A549 (cell line): ENCODE measurements at regions not wholly inside any gene's neighbourhood (a gene's known extent, or its start where the extent isn't known, plus 50 kb on each side); places are given as distances from the start of the nearest gene placed in this dataset.

ENCODE experiments used
- ATAC-seq, 2 experiments: fragments of 200-7000 bp in 1 of 2; fragments of >200 bp in 1 of 2; cut with Nextera tagmentation in 1 of 2; cut with Tn5 transposase in 1 of 2; 3 replicates each; pipeline versions ENCODE4 v1.8.0 to v1.9.1; 2018 to 2020; ENCODE audit warnings: mild to moderate bottlenecking in 1 of 2, moderate library complexity in 1 of 2
- CTCF ChIA-PET: fragments of 300-600 bp; sonication (Branson Sonifier 250); formaldehyde crosslinking; extraction: SDS; loops from one replicate; lab custom pipeline; 2021; ENCODE audit warnings: antibody characterized with exemption, inconsistent platforms; lab: Yijun Ruan, JAX
- POLR2A ChIA-PET: fragments of 350-600 bp; formaldehyde crosslinking; extraction: SDS; loops from one replicate; lab custom pipeline; 2021; ENCODE audit warnings: antibody characterized with exemption, inconsistent platforms; lab: Yijun Ruan, JAX
- DNase-seq, 2 experiments: peaks; one replicate each; pipeline versions ENCODE4 v3.0.0 to v3.0.0-alpha.2; 2011 to 2016; ENCODE audit warnings: low read depth in 1 of 2, low spot score in 1 of 2
- FAIRE-seq: peaks from 2 replicates; lab custom pipeline; 2011; peaks lifted over from hg19 to GRCh38; lab: Jason Lieb, UNC
- H3K27ac ChIP-seq, 2 experiments: fragments of >200 bp; sonication (Bioruptor Twin); formaldehyde crosslinking; 3 replicates each; pipeline ENCODE4 v1.5.1; 2016 to 2017
- H3K4me1 ChIP-seq: fragments of >200 bp; sonication (Bioruptor Twin); formaldehyde crosslinking; 3 replicates; pipeline ENCODE4 v1.6.1; 2016
- H3K4me2 ChIP-seq: fragments of >200 bp; sonication (Bioruptor Twin); formaldehyde crosslinking; 3 replicates; pipeline ENCODE4 v1.6.1; 2016
- H3K4me3 ChIP-seq: fragments of >200 bp; sonication (Bioruptor Twin); formaldehyde crosslinking; 3 replicates; pipeline ENCODE4 v1.5.1; 2016
- H3K9me3 ChIP-seq: fragments of >200 bp; sonication (Bioruptor Twin); formaldehyde crosslinking; 3 replicates; pipeline ENCODE4 v1.6.1; 2016
- BCL3 ChIP-seq: fragments of >200 bp; sonication (Bioruptor Twin); formaldehyde crosslinking; IDR thresholded peaks from 3 replicates; pipeline ENCODE4 v1.6.1; 2016
- E2F6 ChIP-seq: IDR thresholded peaks from 2 replicates; pipeline ENCODE4 v1.6.1; 2012; ENCODE audit warnings: low read depth, borderline replicate concordance
- EHF ChIP-seq: fragments of 250-450 bp; sonication (Bioruptor Pico); IDR thresholded peaks from 2 replicates; pipeline ENCODE4 v1.5.0; 2020; ENCODE audit warnings: mild to moderate bottlenecking
- EP300 ChIP-seq, 2 experiments: fragments of >200 bp; sonication (Bioruptor Twin); formaldehyde crosslinking; IDR thresholded peaks; 2 replicates in 1 of 2; 3 replicates in 1 of 2; pipeline ENCODE4 v1.6.1; 2016 to 2017
- FOSB ChIP-seq: fragments of 250-450 bp; sonication (Bioruptor Pico); IDR thresholded peaks from 2 replicates; pipeline ENCODE4 v1.5.0; 2020; ENCODE audit warnings: mild to moderate bottlenecking, moderate library complexity
- FOSL2 ChIP-seq, 2 experiments: fragments of 450-650 bp in 1 of 2; fragments of >200 bp in 1 of 2; sonication (Bioruptor Twin) in 1 of 2; formaldehyde crosslinking; IDR thresholded peaks; 2 replicates each; pipeline versions ENCODE4 v1.5.0 to v1.6.1; 2016 to 2020; ENCODE audit warnings: mild to moderate bottlenecking in 1 of 2, moderate library complexity in 1 of 2
- HOXB5 ChIP-seq: fragments of 250-450 bp; sonication (Bioruptor Pico); IDR thresholded peaks from 2 replicates; pipeline ENCODE4 v1.5.0; 2020; ENCODE audit warnings: mild to moderate bottlenecking, moderate library complexity
- KDM5A ChIP-seq: fragments of 200-600 bp; sonication (generic); IDR thresholded peaks from 2 replicates; pipeline ENCODE4 v1.6.1; 2016; ENCODE audit warnings: antibody characterized with exemption, mild to moderate bottlenecking
- MAFK ChIP-seq: fragments of 450-650 bp; IDR thresholded peaks from 2 replicates; pipeline ENCODE4 v1.6.1; 2014; ENCODE audit not compliant: partially characterized antibody
- MAZ ChIP-seq: fragments of 150-350 bp; IDR thresholded peaks from 2 replicates; pipeline ENCODE4 v1.6.1; 2014; ENCODE audit warnings: antibody characterized with exemption, low read depth, low read length, borderline replicate concordance
- NFE2L2 ChIP-seq: fragments of 150-350 bp; conservative IDR thresholded peaks from 2 replicates; pipeline ENCODE4 v1.6.1; 2014; ENCODE audit warnings: low read length
- NPAS2 ChIP-seq: fragments of 250-450 bp; sonication (Bioruptor Pico); IDR thresholded peaks from 2 replicates; pipeline ENCODE4 v1.8.0; 2022; ENCODE audit warnings: mild to moderate bottlenecking, moderate library complexity, borderline replicate concordance
- PBX3 ChIP-seq: IDR thresholded peaks from 2 replicates; pipeline ENCODE4 v1.6.1; 2012
- POLR2A ChIP-seq: IDR thresholded peaks from 2 replicates; pipeline ENCODE4 v1.6.1; 2012; ENCODE audit warnings: mild to moderate bottlenecking, low read length
- POLR2AphosphoS2 ChIP-seq: conservative IDR thresholded peaks from 2 replicates; pipeline ENCODE4 v1.6.1; 2012; ENCODE audit warnings: low read length, improper control_type of control experiment, inconsistent platforms
- RCOR1 ChIP-seq: fragments of 150-350 bp; IDR thresholded peaks from 2 replicates; pipeline ENCODE4 v1.6.1; 2014; ENCODE audit warnings: antibody characterized with exemption, low read length, low read depth
- ZNF302 ChIP-seq: fragments of 250-450 bp; sonication (Bioruptor Pico); IDR thresholded peaks from 2 replicates; pipeline ENCODE4 v1.9.0; 2021; ENCODE audit warnings: inconsistent platforms, mild to moderate bottlenecking, moderate library complexity
- WGBS: methylation state at CpG from one replicate; pipeline ENCODE4 v1.1.6; 2017; ENCODE audit errors: missing lambda C conversion rate; 5-methylcytosine and 5-hydroxymethylcytosine counted together

GRCh38 chr3:191762323-191762960 lies 301.5 kb downstream of the PYDC2 start:
- TF ChIP-seq NFE2L2 (peak; percentile 66), BCL3 (no peak), FOSL2 (IDR thresholded peaks at IDR 0.05) (no peak), FOSL2 (CRISPR knock-in tag; IDR thresholded peaks at IDR 0.05) (peak; percentile 23; the same call in 1 of the 2 replicates), E2F6 (no peak), MAFK (peak; percentile 91), HOXB5 (CRISPR knock-in tag) (no peak)
- H3K4me2 ChIP-seq = peak overlapping the region; percentile 5; the same call in 1 of the 3 replicates
- peak overlapping the region; percentile 43 to 75; a peak in 3 of 6 replicates for H3K27ac ChIP-seq
- no peak for FAIRE-seq
- H3K4me3 ChIP-seq = no peak overlapping the region
- WGBS = 33% methylated on average over 5 of the region's 5 CpGs
- no peaks in the 10 kb centered on the region for H3K9me3 ChIP-seq
- DNase-seq = peak in 1 of 2 experiments; percentile 45
- H3K4me1 ChIP-seq = no peaks in the 10 kb centered on the region
- 0 out of 6 replicates have a peak, but pooled peaks of 1 of the 2 experiments have one; percentile 19 for ATAC-seq
- POLR2A ChIA-PET = no interaction called here
- CTCF ChIA-PET = no interaction called here

GRCh38 chr3:191768421-191768820 lies 307.5 kb downstream of the PYDC2 start:
- 22% methylated on average over 1 of the region's 2 CpGs for WGBS
- ATAC-seq (no peak), FAIRE-seq (no peak), DNase-seq (peak in 1 of 2 experiments; percentile 6)
- ChIA-PET POLR2A (no interaction called here), CTCF (no interaction called here)
- Histone ChIP-seq H3K9me3 (no peaks in the 10 kb centered on the region), H3K4me2 (no peak overlapping the region), H3K27ac (no peak overlapping the region), H3K4me3 (no peak overlapping the region), H3K4me1 (no peaks in the 10 kb centered on the region)
- TF ChIP-seq NPAS2 (CRISPR knock-in tag) (no peak), RCOR1 (no peak), PBX3 (no peak)

- 92% methylated on average over 1 of the region's 1 CpG for WGBS
- Histone ChIP-seq H3K4me3 (no peak overlapping the region), H3K27ac (no peak overlapping the region), H3K4me2 (no peak overlapping the region), H3K4me1 (peaks cover under 1% of the 10 kb centered on the region; the same call in 1 of the 3 replicates), H3K9me3 (no peaks in the 10 kb centered on the region)
- CTCF ChIA-PET = no interaction called here
- DNase-seq (no peak), ATAC-seq (no peak), FAIRE-seq (no peak)
- POLR2A ChIA-PET = no interaction called here
- TF ChIP-seq BCL3 (no peak), POLR2AphosphoS2 (no peak), MAZ (no peak), EP300 (IDR thresholded peaks at IDR 0.05) (no peak), RCOR1 (no peak), ZNF302 (no peak), KDM5A (no peak), POLR2A (no peak), EHF (CRISPR knock-in tag) (no peak), FOSB (CRISPR knock-in tag) (no peak)
Observed at GRCh38 chr3:191770541-191770940, 309.6 kb downstream of the PYDC2 start.
